GM12878 (cell line): ENCODE measurements at regions not wholly inside any gene's neighbourhood (a gene's known extent, or its start where the extent isn't known, plus 50 kb on each side); places are given as distances from the start of the nearest gene placed in this dataset.

Experiments
- ATAC-seq: fragments of 200-7000 bp; cut with Tn5 transposase; 3 replicates; pipeline ENCODE4 v1.9.1; 2020; ENCODE audit warnings: mild to moderate bottlenecking, moderate library complexity
- BruUV-seq: library from RNA; stranded (reverse); fragments of 400-500 nt; replicated peaks from 2 replicates; lab custom pipeline; 2021; lab: Mats Ljungman, UMichigan
- CTCF ChIA-PET: fragments of 300-600 bp; sonication (Branson Sonifier 250); formaldehyde crosslinking; extraction: SDS; loops from one replicate; lab custom pipeline; 2021; ENCODE audit warnings: inconsistent platforms; lab: Yijun Ruan, JAX
- POLR2A ChIA-PET: fragments of 350-600 bp; formaldehyde crosslinking; extraction: SDS; loops from one replicate; lab custom pipeline; 2021; ENCODE audit warnings: inconsistent platforms; lab: Charles Lee
- RAD21 ChIA-PET: fragments of 300-600 bp; sonication (Branson Sonifier 250); formaldehyde crosslinking; loops from one replicate; lab custom pipeline; 2023; ENCODE audit warnings: antibody characterized with exemption; ENCODE audit not compliant: unreplicated experiment; lab: Charles Lee
- SMC1A ChIA-PET: fragments of 300-600 bp; sonication (Branson Sonifier 250); formaldehyde crosslinking; loops from one replicate; lab custom pipeline; 2023; ENCODE audit not compliant: unreplicated experiment, uncharacterized antibody; lab: Charles Lee
- DNase-seq: peaks from one replicate; pipeline ENCODE4 v3.0.0-alpha.2; 2011; ENCODE audit warnings: low read depth, low spot score
- FAIRE-seq: peaks from 3 replicates; lab custom pipeline; 2011; peaks lifted over from hg19 to GRCh38; lab: Jason Lieb, UNC
- H2AFZ ChIP-seq: 2 replicates; pipeline ENCODE4 v1.6.0; 2011; ENCODE audit warnings: low read depth, low read length, control low read depth; ENCODE audit not compliant: control insufficient read depth
- H3K27ac ChIP-seq: 2 replicates; pipeline ENCODE4 v1.5.1; 2011; ENCODE audit warnings: control low read depth; ENCODE audit not compliant: control insufficient read depth, insufficient read depth
- H3K27me3 ChIP-seq, 2 experiments: replicated peaks in 1 of 2; 2 replicates each; pipeline versions ENCODE4 v1.6.0 to v1.6.1; 2011; ENCODE audit warnings: low read length in 1 of 2; ENCODE audit not compliant: control insufficient read depth in 2 of 2, insufficient read depth in 2 of 2
- H3K36me3 ChIP-seq, 2 experiments: 2 replicates each; pipeline ENCODE4 v1.5.1; 2011; ENCODE audit warnings: low read length in 1 of 2; ENCODE audit not compliant: control insufficient read depth in 2 of 2, insufficient read depth in 2 of 2
- H3K4me1 ChIP-seq: 2 replicates; pipeline ENCODE4 v1.6.1; 2011; ENCODE audit warnings: mild to moderate bottlenecking, low read length, moderate library complexity, mixed read lengths; ENCODE audit not compliant: control insufficient read depth, insufficient read depth
- H3K4me2 ChIP-seq: 2 replicates; pipeline ENCODE4 v1.6.0; 2011; ENCODE audit warnings: control low read depth; ENCODE audit not compliant: control insufficient read depth, insufficient read depth
- H3K4me3 ChIP-seq: fragments of 200-600 bp; sonication (generic); 2 replicates; pipeline ENCODE4 v1.5.1; 2016
- H3K79me2 ChIP-seq: 2 replicates; pipeline ENCODE4 v1.6.0; 2011; ENCODE audit warnings: low read length; ENCODE audit not compliant: control insufficient read depth, insufficient read depth
- H3K9ac ChIP-seq: 2 replicates; pipeline ENCODE4 v1.8.0; 2011; ENCODE audit warnings: low read length, control low read depth, mixed read lengths; ENCODE audit not compliant: control insufficient read depth, insufficient read depth
- H3K9me3 ChIP-seq: replicated peaks from 3 replicates; pipeline ENCODE4 v1.5.1; 2011; ENCODE audit warnings: mild to moderate bottlenecking, low read length; ENCODE audit not compliant: control insufficient read depth, insufficient read depth
- H4K20me1 ChIP-seq: 2 replicates; pipeline ENCODE4 v1.6.0; 2011; ENCODE audit not compliant: control insufficient read depth, insufficient read depth
- CREB1 ChIP-seq: IDR thresholded peaks from 2 replicates; pipeline ENCODE4 v1.6.1; 2012; ENCODE audit warnings: low read depth, mild to moderate bottlenecking, inconsistent platforms
- HCFC1 ChIP-seq: fragments of 150-350 bp; IDR thresholded peaks from 2 replicates; pipeline ENCODE4 v1.6.1; 2014; ENCODE audit warnings: low read length
- HDAC2 ChIP-seq: fragments of 200-600 bp; sonication (generic); IDR thresholded peaks from 2 replicates; pipeline ENCODE4 v1.6.1; 2017
- PML ChIP-seq: IDR thresholded peaks from 2 replicates; pipeline ENCODE4 v1.6.1; 2012; ENCODE audit warnings: low read length, inconsistent platforms
- SP1 ChIP-seq: IDR thresholded peaks from one replicate; pipeline ENCODE4 v1.6.1; 2011; ENCODE audit warnings: low read depth, low read length
- TCF3 ChIP-seq: IDR thresholded peaks from 2 replicates; pipeline ENCODE4 v1.6.1; 2012; ENCODE audit warnings: low read depth, mild to moderate bottlenecking, low read length, borderline replicate concordance; ENCODE audit not compliant: insufficient read depth
- USF2 ChIP-seq: IDR thresholded peaks from 2 replicates; pipeline ENCODE4 v1.6.1; 2011; ENCODE audit warnings: low read depth, low read length, improper control_type of control experiment, borderline replicate concordance
- ZNF207 ChIP-seq: fragments of 450-650 bp; IDR thresholded peaks from 2 replicates; pipeline ENCODE4 v1.6.1; 2014; ENCODE audit warnings: antibody characterized with exemption, mild to moderate bottlenecking, borderline replicate concordance
- WGBS: methylation state at CpG from one replicate; pipeline ENCODE4 v1.1.6; 2016; ENCODE audit warnings: low lambda C conversion rate; ENCODE audit not compliant: insufficient replicate concordance, insufficient coverage; ENCODE audit errors: missing lambda C conversion rate; 5-methylcytosine and 5-hydroxymethylcytosine counted together
- in situ Hi-C: fragments of 300-500 bp; cut with MboI; formaldehyde crosslinking; loops from 9 replicates; pipeline ENCODE4 v1.14.3; 2018; ENCODE audit warnings: mixed read lengths
- intact Hi-C: fragments of 100-400 bp; cut with micrococcal nuclease; formaldehyde crosslinking; loops from one replicate; pipeline ENCODE4 v1.14.2; 2022; ENCODE audit not compliant: unreplicated experiment

- CTCF ChIA-PET, result no interaction called here
- Histone ChIP-seq H4K20me1 (no peaks in the 10 kb centered on the region), H3K9me3 (no peaks in the 10 kb centered on the region), H3K79me2 (no peaks in the 10 kb centered on the region), H3K9ac (no peak overlapping the region), H3K36me3 (no peaks in the 10 kb centered on the region), H3K4me3 (no peak overlapping the region), H3K27ac (no peak overlapping the region), H3K27me3 (no peaks in the 10 kb centered on the region), H3K4me2 (no peak overlapping the region)
- DNase-seq, result no peak
- in situ Hi-C loops, result no loop called here
- SMC1A ChIA-PET, result no interaction called here
- intact Hi-C loops, result no loop called here
- ATAC-seq, result no peak
- RAD21 ChIA-PET, result no interaction called here
- BruUV-seq, result no TSS peak
- no peak for FAIRE-seq
- TF ChIP-seq TCF3 (no peak), HCFC1 (no peak), CREB1 (no peak), ZNF207 (no peak), HDAC2 (no peak), PML (no peak), SP1 (no peak)
- TF ChIP-seq, all 136 proteins: peak for 0
- H2AFZ ChIP-seq, result no peak overlapping the region
- H3K4me1 ChIP-seq, result no peaks in the 10 kb centered on the region
- 24% methylated on average over 3 of the region's 3 CpGs for WGBS
- POLR2A ChIA-PET, result no interaction called here
Observed at GRCh38 chr5:156095709-156096241, 231.2 kb upstream of the SGCD start.

GRCh38 chr5:156096259-156096658 lies 230.7 kb upstream of the SGCD start:
- RAD21 ChIA-PET, result no interaction called here
- no peak for DNase-seq
- H3K36me3 ChIP-seq, result no peaks in the 10 kb centered on the region
- no peak for ATAC-seq
- no peaks in the 10 kb centered on the region for H3K4me1 ChIP-seq
- no peak for TF ChIP-seq USF2
- FAIRE-seq, result no peak
- 0% methylated on average over 1 of the region's 1 CpG for WGBS
- POLR2A ChIA-PET, result no interaction called here
- in situ Hi-C loops, result no loop called here
- H3K9ac ChIP-seq, result no peak overlapping the region
- intact Hi-C loops, result no loop called here
- CTCF ChIA-PET, result no interaction called here
- BruUV-seq, result no TSS peak
- H4K20me1 ChIP-seq, result no peaks in the 10 kb centered on the region
- no peaks in the 10 kb centered on the region for H3K9me3 ChIP-seq
- H3K27ac ChIP-seq, result no peak overlapping the region
- no peak overlapping the region for H2AFZ ChIP-seq
- H3K4me2 ChIP-seq, result no peak overlapping the region
- no peak overlapping the region for H3K4me3 ChIP-seq
- H3K27me3 ChIP-seq, result no peaks in the 10 kb centered on the region
- no peaks in the 10 kb centered on the region for H3K79me2 ChIP-seq
- SMC1A ChIA-PET, result no interaction called here
